GM18517 (cell line): ENCODE measurements at regions not wholly inside any gene's neighbourhood (a gene's known extent, or its start where the extent isn't known, plus 50 kb on each side); places are given as distances from the start of the nearest gene placed in this dataset.

Experiments
- ATAC-seq: cut with Tn5 transposase; IDR thresholded peaks from one replicate; pipeline ENCODE4 v1.9.1; 2021; ENCODE audit warnings: mild to moderate bottlenecking, moderate library complexity; ENCODE audit not compliant: unreplicated experiment

DNA sequence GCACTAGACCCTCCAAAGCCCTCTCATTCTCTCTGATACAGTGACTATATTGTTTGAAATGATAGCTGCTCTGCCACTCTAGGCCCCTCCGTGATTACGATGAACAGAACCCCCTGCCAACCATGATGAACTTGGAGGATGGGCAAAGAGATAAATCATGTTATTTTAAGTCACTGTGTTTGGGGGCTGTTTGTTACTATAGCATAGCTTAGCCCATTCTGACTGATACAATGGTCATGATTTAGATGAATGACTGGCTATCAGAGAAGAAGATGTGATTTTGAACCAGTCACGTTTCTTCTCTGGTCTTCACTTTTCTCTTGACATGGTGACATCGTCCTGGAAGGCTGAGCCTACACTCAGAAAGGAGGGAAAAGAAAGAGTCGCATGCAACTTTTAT, 95.4 kb upstream of the HABP2 start:
- no peak for ATAC-seq

- no peak for ATAC-seq
Measured at GRCh38 chr10:113458451-113458850, 94.4 kb upstream of the HABP2 start.

DNA sequence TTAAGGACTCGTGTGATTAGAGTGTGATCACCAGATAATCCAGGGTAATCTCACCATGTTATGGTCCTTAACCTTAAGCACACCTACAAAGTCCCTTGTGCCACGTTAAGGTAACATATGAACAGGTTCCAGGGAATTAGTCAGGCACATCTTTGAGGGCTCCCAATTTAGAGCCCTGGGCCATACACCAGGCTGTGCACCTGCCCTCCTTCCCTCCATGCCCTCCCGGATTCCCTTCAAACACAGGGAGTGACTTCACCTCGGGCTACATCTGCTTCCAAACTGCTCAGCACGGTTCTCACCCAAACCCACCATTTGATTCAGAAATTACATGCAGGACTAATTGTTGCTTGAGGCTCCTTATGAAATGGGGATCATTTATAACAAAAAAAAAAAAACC, 93.9 kb upstream of the HABP2 start:
- no peak for ATAC-seq

DNA sequence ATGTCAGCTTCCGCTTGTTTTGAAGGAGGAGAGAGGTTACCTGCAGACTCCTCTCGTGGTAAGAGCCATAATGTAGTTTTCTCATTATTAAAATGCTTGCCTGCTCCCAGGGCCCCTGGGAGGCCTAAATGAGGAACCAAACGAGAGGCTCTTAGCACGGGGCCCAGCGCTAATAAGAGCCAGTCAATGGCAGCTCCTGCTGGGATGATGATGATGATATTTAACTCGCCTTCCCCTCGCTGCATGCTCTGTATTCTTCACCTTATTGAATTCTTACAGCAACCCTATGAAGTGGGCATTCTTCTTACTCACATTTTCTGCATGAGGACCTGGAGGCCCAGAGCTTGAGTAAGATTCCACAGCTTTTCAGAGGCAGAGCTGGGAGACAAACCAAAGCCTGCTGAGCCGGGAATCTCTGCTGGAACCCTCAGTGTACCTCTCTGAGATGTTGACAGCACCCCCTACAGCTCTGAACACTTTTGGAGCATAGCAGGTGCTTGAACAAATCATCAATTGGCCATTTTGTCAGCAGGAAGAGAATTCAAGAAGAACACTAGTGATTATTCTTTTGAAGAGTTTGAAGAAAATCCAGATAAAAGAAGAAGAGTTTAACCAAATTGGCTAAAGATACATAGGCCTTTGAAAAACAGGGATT, 93.1 kb upstream of the HABP2 start:
- no peak for ATAC-seq

DNA sequence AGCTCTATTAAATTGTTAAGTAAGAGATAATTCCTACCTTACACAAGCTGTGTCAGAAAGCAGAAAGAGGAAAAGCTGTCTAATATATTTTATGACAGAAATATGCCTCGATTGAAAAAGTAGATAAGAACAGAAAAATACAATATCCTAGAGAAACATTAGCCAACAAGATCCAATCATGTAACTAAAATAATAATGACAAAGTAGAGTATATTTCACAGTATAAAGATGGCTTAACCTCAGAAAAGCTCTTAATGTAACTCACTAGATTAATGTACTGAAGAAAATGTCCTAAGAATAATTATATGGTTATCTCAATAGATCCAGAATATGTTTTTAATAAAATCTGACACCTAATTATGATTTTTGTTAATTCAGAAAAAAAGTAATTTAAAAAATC, 89.8 kb upstream of the HABP2 start:
- no peak for ATAC-seq

DNA sequence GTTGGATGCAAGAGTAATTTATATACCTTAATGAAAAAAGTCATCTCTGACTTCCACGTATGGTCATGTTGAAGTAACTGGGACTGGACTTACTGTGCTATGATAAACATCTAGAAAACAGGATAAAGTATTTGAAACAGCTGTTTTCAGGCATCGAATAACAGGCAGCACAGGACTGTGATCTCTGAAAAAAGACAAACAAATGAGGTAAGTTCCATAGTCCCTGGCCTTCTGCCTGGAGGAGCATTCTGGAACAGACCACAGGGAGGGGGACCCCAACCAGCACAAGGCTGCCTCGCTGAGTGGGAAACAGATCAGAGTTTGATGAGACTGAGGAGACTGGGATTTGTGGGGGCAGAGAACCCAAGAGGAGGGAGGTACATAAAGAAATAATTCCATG, 89.1 kb upstream of the HABP2 start:
- ATAC-seq: no peak

DNA sequence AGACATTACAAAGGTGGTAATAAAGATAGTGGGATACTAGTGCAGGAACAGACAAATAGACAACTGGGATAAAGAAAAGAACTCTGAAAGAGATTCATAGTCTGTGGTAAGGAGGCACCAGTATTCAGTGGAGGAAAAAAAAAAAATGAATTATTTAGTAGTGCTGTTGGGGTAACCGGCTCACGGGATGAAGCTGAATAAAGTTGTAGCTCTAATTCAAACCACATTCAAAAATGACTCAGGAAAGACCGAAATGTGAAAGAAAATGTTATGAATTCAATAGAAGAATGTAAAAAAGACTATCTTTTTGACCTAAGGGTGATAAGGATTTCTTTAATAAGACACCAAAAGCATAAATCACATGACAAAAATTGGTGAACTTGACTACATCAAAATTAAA, 83.1 kb upstream of the HABP2 start:
- no peak for ATAC-seq

- ATAC-seq: no peak
Measured at GRCh38 chr10:113470372-113471240, 82.2 kb upstream of the HABP2 start.

GRCh38 chr10:113471241-113471996, 81.4 kb upstream of the HABP2 start:
- ATAC-seq: no peak

- no peak for ATAC-seq
Measured at GRCh38 chr10:113473011-113473410, 79.8 kb upstream of the HABP2 start.

DNA sequence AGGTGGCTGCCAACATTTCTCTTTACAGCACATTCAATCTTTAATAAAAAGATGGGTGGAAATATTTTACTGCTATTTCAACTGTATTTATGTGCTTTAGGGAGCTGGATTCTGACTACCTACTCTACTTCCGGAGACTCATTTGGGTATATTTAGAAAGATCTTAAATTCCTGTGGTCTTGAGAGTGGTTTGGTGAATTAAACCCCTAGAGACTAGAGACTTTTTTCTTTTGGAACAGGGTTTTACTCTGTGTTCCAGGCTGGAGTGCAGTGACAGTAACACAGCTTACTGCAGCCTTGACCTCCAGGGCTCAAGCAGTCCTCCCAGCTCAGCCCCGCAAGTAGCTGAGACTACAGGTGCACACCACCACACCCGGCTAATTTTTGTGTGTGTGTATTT, 79.0 kb upstream of the HABP2 start:
- ATAC-seq: no peak

- ATAC-seq: no peak
Measured at GRCh38 chr10:113474752-113475151, 78.1 kb upstream of the HABP2 start.

DNA sequence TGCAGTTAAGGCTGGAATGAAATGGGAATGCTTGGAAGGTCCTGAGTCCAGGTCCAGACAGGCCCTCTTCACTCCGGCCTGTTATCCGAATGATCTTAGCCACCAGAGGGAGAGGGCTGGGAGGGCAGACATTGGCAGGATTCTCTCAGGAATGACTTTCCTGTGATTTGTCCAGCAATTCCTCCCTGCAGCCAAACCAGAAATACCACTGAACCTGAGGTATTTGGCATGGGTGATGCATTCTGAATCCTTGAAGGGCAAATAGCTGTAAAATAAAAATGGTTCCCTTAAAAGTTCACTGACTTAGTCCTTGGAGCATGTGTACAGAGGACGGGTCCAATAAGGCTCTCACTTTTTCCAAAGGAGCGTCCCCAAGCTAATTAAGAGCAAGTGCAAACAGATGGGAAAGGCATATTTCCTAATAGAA, 77.5 kb upstream of the HABP2 start:
- no peak for ATAC-seq

DNA sequence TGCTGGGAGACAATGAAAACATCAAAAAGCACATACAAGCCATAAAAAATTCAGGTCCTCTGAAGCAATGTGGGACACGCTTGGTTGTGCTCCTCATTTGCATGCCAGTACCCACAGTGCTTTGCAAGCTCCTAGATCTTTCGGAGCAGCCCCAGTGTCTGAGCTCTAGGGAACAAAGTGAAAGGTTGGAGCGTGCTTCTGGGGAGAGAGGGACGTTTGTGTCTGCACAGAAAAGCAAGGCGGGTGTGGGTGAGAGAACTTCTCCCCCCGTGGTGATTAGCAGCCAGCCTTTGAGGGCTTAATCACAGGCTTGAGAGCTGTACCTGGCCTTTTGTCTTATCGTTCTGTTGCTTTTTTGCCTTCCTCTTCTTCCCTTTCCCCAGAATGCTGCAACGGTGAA, 76.7 kb upstream of the HABP2 start:
- no peak for ATAC-seq

GRCh38 chr10:113476673-113477072, 76.2 kb upstream of the HABP2 start:
- no peak for ATAC-seq

DNA sequence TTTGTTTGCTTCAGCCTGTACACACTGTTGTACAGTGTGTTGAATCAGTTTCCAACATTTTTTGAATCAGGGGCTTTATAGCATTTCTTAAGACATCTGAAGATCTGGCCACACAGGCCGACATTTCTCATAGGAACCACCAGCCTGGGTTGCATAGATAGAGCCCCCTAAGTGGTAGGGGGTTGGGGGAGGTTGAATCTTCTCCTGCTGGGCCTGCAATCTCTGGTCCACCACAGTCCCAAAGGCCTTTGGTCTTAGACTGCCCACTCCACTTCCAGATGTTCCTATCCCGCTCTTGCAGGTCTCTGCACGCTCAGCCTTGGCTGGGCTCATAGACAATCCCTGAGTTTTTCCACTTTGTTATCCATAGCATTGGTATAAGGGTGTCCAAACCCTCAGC, 75.4 kb upstream of the HABP2 start:
- no peak for ATAC-seq

GRCh38 chr10:113479346-113480080, 73.3 kb upstream of the HABP2 start:
- no peak for ATAC-seq

DNA sequence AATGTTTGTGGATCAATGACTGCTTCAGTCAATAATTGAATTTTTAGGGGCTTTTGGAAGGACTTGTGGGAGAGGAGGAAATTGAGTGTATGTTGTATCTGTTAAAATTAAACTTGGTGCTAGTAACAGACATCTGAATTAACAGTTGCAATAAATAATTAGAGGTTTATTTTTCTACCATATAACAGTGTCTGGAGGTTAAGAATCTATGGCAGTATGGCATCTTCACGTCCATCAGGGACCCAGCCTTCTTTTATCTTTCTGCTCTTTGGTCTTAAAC, 72.8 kb upstream of the HABP2 start:
- no peak for ATAC-seq

DNA sequence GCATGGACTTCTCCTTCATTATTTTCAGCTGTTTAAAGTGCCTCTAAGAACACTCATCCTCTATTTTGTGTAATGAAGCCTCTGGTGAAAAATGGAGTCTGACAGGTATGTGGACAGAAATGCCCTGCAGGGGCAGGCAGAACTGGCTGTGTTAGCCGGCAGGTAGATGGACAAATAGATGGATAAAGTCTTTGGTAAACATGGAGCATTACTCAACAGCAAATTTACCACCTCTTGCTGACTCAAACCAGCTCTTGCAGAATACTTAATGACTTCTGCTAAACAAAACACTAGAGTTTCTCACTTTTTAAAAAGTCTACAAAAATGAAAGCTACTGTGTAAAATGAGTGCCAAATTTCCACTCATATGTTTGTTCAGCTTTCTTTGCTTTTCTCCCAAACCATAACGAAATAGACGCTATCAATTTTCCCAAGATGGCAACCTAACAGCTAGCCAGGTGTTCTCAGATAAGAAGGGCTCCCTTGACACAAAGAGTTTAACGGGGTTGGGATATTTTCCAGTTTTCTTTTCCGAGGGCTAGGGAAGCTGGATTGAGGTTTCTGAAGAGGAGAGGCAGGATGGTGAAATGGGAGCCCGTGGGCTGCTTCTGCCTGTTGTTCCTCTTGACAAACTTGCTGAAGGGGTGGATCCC, 71.9 kb upstream of the HABP2 start:
- no peak for ATAC-seq

GRCh38 chr10:113484487-113484886, 68.4 kb upstream of the HABP2 start:
- no peak for ATAC-seq

GRCh38 chr10:113485736-113486135, 67.1 kb upstream of the HABP2 start:
- no peak for ATAC-seq
